GM21825 (cell line): ENCODE measurements at regions not wholly inside any gene's neighbourhood (a gene's known extent, or its start where the extent isn't known, plus 50 kb on each side); places are given as distances from the start of the nearest gene placed in this dataset.

Experiments
- ATAC-seq: cut with Tn5 transposase; IDR thresholded peaks from one replicate; pipeline ENCODE4 v1.9.1; 2021; ENCODE audit warnings: mild to moderate bottlenecking, moderate library complexity; ENCODE audit not compliant: unreplicated experiment

- ATAC-seq, result no peak
Measured at GRCh38 chr15:70337277-70338186, 239.8 kb upstream of the TLE3 start.

DNA sequence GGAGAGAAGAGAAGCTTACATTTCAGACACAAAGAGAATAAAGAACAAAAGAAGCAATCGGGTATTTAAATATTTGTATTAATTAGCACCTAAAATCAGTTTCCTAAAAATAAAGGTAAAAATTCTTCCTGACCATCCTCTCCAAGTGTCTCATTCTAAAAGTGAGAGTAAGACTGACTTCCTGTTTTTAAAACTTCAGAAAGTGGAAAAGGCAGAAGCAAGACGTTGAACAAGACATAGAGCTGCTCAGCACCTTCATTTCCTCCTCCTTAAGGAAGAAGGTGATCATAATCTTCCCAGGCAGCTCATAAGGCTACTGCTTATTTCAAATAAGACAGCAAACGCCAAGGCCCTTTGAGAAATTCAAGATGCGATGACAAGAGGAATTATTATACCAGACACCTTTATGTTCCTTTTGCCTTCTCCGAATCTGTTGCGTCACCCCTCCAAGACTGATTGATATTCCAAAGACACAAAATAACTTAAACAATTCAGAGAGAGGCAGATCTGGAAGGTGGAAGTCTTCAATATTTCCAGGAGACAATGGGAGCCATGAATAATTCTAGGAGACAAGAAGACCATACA, 238.8 kb upstream of the TLE3 start:
- ATAC-seq, result no peak

GRCh38 chr15:70334286-70334685, 236.6 kb upstream of the TLE3 start:
- ATAC-seq, result no peak

DNA sequence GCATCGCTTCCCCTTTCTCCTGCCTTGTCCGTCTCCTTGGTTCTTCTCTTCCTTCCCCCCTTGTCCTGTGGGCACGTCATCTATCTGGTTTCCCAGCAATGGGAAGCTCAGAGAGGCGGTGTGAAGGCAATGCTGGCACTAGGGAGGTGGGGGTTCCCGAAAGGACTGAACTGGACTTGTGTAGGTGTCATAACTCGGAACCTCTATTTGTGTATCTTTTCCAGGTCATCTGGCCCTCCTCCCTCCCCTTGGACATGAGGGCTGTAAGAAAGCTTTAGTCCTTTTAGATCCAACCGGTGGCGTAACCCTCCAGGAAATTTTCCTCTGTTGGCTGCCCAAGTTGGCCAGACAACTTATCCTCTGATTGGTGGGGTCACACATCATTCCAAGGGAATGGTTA, 231.5 kb upstream of the TLE3 start:
- ATAC-seq, result no peak

DNA sequence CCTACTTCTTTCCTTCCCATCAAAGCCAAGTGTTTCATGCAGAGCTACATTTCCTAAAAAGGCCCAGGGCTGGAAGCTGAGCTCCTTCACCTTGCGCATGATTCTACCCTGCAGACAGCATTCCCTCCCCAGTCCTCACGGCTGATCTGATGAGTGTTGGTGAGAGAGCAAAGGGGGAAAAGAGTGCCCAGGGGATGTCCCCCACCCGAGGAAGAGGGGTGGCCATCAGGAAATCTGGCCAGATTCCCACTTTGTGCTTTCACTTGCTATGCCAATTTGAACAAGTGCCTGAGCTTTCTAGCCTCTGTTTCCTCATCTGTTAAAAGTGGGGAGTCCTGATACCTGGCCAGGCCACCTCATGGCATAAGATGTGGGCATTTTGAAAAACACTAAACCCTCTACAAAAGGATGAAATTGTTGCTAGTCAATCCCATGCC, 231.0 kb upstream of the TLE3 start:
- ATAC-seq, result no peak

DNA sequence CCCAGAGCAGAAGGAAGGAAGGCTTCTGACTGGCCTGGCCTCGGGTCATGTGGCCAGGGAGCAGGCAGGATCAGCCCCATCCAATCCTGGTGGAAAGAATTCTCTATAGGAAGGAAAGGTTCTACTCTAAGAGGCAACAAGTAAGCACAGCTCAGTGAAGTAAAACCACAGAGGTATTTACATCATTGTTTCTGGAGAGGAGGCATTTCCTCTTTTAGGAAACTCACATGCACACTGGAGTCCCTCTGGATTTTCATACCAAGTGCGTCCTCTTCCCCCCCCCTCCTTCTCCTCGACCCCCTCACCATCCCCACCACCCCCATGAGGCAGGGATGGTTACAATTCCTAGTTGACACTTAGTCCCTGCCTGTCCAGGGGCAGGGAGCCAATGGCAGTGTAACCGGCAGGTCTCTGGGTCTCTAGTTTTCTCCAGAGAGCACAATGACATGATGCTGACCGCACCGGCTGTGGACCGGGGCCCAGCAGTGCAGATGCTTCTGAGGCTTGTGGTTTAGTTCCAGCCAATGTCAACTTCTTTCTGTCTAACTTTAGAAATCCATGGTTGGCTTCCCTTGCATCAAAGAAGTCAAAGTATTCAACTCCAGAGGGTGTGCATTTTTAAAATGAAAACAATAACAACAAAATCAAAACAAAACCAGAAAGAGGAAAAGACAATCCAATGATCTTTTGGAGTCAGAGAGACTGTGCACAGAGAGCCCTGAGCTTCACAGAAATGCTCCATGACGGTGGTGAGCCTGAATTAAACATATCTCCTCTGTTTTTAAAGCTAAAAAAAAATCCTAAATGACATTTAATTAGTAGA, 230.3 kb upstream of the TLE3 start:
- ATAC-seq, result peak; percentile 68

- ATAC-seq, result no peak
Measured at GRCh38 chr15:70327328-70327855, 229.7 kb upstream of the TLE3 start.

GRCh38 chr15:70324001-70324974, 226.6 kb upstream of the TLE3 start:
- ATAC-seq, result no peak

DNA sequence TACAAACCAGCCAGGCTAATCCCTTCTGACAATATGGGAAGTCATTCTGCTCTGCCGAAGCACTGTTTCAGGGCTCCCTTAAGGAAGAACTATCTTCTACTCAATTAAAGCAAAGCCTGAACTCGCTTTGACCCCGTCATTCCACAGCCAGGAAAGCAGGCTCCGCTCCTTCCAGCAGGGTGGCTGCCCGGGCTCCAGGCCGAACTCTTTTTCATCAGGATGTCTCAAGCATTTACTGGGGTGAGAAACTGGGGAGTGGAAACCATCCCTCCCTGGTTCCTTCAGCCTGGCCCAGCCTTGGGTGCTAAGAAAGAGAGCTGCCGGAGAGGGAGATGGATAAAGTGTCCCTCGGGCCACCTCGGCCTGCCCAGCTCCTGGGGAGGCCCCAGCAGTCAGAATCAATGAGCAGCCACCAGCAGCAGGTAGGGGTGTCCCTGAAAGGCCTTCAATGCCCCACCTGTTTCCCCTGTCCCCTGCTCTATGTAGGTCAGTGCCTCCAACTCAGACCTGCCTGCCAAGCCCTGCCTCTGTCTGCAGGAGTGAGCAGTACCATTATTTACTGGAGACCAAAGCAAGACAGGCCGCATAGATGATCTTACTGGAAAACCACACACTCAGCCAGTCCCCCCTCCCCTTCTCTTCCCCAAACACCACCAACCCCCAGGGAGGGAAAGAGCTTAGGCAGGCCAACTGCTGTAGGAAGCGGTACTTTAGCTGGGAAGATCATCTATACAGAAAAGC, 225.6 kb upstream of the TLE3 start:
- ATAC-seq, result no peak

GRCh38 chr15:70322051-70322668, 224.4 kb upstream of the TLE3 start:
- no peak for ATAC-seq

GRCh38 chr15:70321172-70321819, 223.6 kb upstream of the TLE3 start:
- no peak for ATAC-seq

DNA sequence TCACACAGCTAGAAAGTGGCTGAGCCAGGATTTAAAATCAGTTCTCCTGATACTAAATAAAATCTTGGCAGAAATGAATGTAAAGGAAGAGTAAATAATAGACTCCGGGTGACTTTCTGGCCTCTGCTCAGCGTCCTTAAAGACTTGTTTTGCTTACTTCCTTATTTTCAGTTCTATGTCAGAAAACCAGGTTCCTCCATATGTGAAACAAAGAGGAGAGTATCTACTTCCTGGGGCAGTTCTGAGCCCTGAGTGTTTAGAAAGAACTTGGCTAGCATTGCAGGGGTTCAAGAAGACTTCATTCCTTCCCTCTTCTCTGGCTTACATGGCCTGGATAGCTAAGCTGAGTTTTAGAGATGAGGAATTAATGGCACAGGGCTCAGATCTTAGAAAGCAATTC, 222.8 kb upstream of the TLE3 start:
- ATAC-seq, result no peak

DNA sequence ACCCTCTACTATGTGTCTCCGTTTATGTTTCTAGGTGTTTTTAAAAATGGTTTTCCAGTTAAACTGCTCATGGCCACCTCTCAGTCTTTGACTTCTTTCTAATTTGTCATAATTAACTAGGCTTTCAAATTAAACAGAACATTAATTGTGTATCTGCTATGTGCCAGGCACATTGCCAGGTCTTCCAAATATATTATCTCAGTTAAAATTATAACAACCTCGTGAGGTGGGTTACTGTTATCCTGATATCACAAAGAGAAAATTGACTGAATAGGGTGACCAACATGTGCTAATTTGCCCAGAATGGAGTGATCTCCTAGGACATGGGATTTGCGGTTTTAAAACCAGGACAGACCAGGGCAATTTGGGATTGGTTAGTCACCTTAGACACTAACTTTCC, 222.4 kb upstream of the TLE3 start:
- ATAC-seq, result no peak

DNA sequence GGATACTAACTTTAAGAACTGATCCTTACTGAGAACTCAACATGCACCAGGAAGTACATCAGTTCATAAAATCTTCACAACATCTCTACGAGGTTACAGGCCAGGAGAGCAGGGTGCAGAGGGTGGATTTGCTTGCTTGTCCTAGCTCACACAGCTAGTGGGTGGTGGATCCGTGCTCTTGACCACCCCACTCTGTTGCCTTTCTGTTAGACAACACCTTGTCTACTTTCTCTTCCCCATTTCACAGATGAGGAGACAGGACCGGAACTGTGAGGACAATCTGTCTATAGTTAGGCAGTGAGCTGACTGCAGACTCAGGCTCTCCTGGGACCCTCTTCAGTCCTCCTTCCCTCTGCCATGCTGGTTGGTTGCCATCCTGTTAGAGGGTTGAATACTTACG, 221.7 kb upstream of the TLE3 start:
- ATAC-seq, result peak; percentile 78

DNA sequence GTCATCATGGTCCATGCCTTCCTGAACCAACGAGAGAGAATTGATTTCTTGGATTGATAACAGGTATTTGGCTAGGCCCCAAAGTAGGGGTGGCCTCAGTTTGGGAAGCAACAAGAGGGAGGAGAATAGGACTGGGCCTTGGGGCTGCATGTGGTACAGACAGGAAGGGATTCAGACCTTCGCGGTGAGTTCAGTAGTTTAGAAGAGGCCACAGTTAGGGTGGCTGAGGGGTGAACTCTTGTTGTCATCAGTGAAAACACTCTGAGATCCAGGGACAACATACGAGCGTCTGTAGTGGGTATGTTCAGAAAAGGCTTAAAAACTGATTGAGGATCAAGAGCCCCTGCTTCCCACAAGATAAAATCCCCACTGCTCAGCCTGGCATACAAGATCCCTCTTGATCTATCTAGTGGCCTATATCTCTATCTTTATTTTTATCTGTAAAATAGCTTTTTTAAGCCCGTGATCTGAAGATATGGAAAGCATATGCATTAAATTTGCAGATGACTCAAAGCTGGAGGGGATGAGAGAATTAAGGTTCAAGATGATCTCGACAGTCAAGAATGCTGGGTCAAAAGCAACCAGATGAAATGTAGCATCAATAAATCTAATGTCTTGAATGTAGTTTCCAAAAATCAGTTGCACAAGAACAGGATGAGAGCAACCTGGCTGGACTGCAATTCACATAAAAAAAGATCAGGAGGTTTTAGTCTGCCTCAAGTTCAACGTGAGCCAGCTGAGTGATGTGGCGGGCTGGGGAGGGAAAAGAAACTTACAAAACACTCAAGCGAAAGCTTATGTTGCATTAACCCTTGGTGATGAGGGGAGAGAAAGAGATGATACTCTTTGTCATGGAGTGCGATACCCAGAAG, 221.1 kb upstream of the TLE3 start:
- ATAC-seq, result peak; percentile 34

DNA sequence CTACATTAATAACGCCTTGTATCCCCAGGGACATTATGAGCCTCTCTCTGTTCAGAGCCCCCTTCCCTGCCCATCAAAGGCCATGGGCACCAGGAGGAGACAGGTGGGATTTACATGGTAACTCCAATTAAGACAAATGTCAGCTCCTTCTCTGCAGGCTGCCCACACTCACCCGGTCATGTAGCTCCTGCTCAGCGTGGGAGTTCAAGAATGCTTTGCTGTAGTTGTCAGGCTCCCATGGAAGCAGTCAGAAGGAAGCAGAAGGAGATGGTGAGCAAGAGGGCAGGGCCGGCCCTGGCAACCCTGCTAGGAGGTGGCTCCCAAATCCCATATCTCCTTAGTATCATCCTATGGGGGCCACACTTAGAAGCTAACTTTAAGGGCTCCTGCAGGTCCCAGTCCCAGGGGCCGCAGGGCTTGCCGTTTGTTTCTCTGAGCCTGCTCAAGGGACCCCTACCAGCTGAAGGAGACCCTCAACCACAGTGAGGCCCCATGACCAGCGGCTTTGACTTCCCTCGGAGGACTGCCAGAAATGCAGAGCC, 218.4 kb upstream of the TLE3 start:
- ATAC-seq, result no peak

DNA sequence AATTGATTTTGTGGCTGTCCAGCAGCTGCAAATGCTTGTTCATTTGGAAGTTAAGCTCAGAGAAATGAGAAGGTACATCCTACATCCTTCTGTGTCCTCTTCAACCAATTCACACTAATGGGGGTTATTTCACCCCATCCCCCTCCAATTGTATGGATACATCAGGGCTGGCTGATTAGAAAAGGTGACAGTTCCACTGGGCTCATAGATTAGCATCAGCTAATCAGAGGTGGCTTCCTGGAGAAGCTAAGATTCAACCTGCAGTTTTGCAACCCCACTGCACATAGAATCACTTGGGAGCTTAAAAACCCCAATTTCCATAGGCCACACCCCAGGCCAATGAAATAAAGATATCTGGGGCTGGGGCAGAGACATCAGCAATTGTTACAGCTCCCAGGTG, 217.7 kb upstream of the TLE3 start:
- ATAC-seq, result no peak
